Tibial nerve (tissue), 3 donors: ENCODE measurements at regions not wholly inside any gene's neighbourhood (a gene's known extent, or its start where the extent isn't known, plus 50 kb on each side); places are given as distances from the start of the nearest gene placed in this dataset.

ENCODE experiments used
- POLR2A ChIP-seq, 2 donors: fragments of 450-650 bp; IDR thresholded peaks; one replicate each; pipeline ENCODE4 v1.6.1; 2017; ENCODE audit warnings: antibody characterized with exemption in 2 of 2, mild to moderate bottlenecking in 2 of 2, moderate library complexity in 2 of 2
- TF ChIP-seq, protein P1 (sequence below), 5 experiments: fragments of 200-600 bp in 3 of 5; fragments of 450-650 bp in 2 of 5; sonication (generic) in 3 of 5; IDR thresholded peaks; one replicate each; pipeline ENCODE4 v1.5.1; 2016 to 2019; ENCODE audit warnings: antibody characterized with exemption in 5 of 5, mild to moderate bottlenecking in 3 of 5, moderate library complexity in 2 of 5

- no peak for TF ChIP-seq POLR2A (IDR thresholded peaks at IDR 0.05)
- TF ChIP-seq, protein P1, sequence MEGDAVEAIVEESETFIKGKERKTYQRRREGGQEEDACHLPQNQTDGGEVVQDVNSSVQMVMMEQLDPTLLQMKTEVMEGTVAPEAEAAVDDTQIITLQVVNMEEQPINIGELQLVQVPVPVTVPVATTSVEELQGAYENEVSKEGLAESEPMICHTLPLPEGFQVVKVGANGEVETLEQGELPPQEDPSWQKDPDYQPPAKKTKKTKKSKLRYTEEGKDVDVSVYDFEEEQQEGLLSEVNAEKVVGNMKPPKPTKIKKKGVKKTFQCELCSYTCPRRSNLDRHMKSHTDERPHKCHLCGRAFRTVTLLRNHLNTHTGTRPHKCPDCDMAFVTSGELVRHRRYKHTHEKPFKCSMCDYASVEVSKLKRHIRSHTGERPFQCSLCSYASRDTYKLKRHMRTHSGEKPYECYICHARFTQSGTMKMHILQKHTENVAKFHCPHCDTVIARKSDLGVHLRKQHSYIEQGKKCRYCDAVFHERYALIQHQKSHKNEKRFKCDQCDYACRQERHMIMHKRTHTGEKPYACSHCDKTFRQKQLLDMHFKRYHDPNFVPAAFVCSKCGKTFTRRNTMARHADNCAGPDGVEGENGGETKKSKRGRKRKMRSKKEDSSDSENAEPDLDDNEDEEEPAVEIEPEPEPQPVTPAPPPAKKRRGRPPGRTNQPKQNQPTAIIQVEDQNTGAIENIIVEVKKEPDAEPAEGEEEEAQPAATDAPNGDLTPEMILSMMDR (IDR thresholded peaks at IDR 0.05), result no peak
These were observed 55.9 kb upstream of the NUP160 start for GRCh38 chr11:47904048-47904447.
